Keratinocyte (primary cell): ENCODE measurements at regions not wholly inside any gene's neighbourhood (a gene's known extent, or its start where the extent isn't known, plus 50 kb on each side); places are given as distances from the start of the nearest gene placed in this dataset.

Experiments used
- DNase-seq: peaks from one replicate; pipeline ENCODE4 v3.0.0-alpha.2; 2011; ENCODE audit warnings: low read depth, missing footprints, low spot score
- FAIRE-seq: peaks from 2 replicates; lab custom pipeline; 2011; peaks lifted over from hg19 to GRCh38; lab: Jason Lieb, UNC
- H2AFZ ChIP-seq: 2 replicates; pipeline ENCODE4 v1.6.0; 2012; ENCODE audit warnings: low read length, control low read depth, inconsistent platforms; ENCODE audit not compliant: control insufficient read depth
- H3K27ac ChIP-seq: 2 replicates; pipeline ENCODE4 v1.5.1; 2011; ENCODE audit warnings: low read length; ENCODE audit not compliant: control insufficient read depth, insufficient read depth
- H3K27me3 ChIP-seq: 3 replicates; pipeline ENCODE4 v1.6.0; 2011; ENCODE audit warnings: low read length; ENCODE audit not compliant: control insufficient read depth, insufficient read depth; ENCODE audit errors: extremely low read depth
- H3K36me3 ChIP-seq, 2 experiments: 2 replicates in 1 of 2; 3 replicates in 1 of 2; pipeline ENCODE4 v1.5.1; 2011; ENCODE audit warnings: low read length in 2 of 2, mild to moderate bottlenecking in 1 of 2; ENCODE audit not compliant: control insufficient read depth in 2 of 2, insufficient read depth in 2 of 2; ENCODE audit errors: extremely low read depth in 1 of 2
- H3K4me1 ChIP-seq: 3 replicates; pipeline ENCODE4 v1.5.1; 2011; ENCODE audit warnings: low read length; ENCODE audit not compliant: control insufficient read depth, insufficient read depth; ENCODE audit errors: extremely low read depth
- H3K4me2 ChIP-seq: 3 replicates; pipeline ENCODE4 v1.6.0; 2011; ENCODE audit warnings: low read depth, low read length; ENCODE audit not compliant: control insufficient read depth, insufficient read depth; ENCODE audit errors: extremely low read depth
- H3K4me3 ChIP-seq, 3 experiments: fragments of 200-600 bp in 1 of 3; sonication (generic) in 1 of 3; 2 replicates in 2 of 3; 3 replicates in 1 of 3; pipeline ENCODE4 v1.5.1; 2011 to 2016; ENCODE audit warnings: low read length in 3 of 3, mild to moderate bottlenecking in 3 of 3, control low read depth in 2 of 3, inconsistent platforms in 1 of 3, low read depth in 1 of 3, mixed read lengths in 1 of 3, mixed run types in 1 of 3, moderate library complexity in 1 of 3; ENCODE audit not compliant: control insufficient read depth in 2 of 3, insufficient read depth in 2 of 3; ENCODE audit errors: extremely low read depth in 1 of 3
- H3K79me2 ChIP-seq: 2 replicates; pipeline ENCODE4 v1.6.0; 2012; ENCODE audit warnings: low read length; ENCODE audit not compliant: control insufficient read depth, insufficient read depth
- H3K9ac ChIP-seq: 3 replicates; pipeline ENCODE4 v1.6.0; 2011; ENCODE audit warnings: low read length; ENCODE audit not compliant: control insufficient read depth, insufficient read depth; ENCODE audit errors: extremely low read depth
- H3K9me1 ChIP-seq: 3 replicates; pipeline ENCODE4 v1.6.0; 2011; ENCODE audit warnings: low read length; ENCODE audit not compliant: control insufficient read depth, insufficient read depth; ENCODE audit errors: extremely low read depth
- H3K9me3 ChIP-seq: 2 replicates; pipeline ENCODE4 v1.5.1; 2012; ENCODE audit warnings: low read depth, low read length; ENCODE audit not compliant: control insufficient read depth
- H4K20me1 ChIP-seq: 3 replicates; pipeline ENCODE4 v1.6.0; 2011; ENCODE audit warnings: low read length; ENCODE audit not compliant: control insufficient read depth, insufficient read depth; ENCODE audit errors: extremely low read depth
- EZH2 ChIP-seq: IDR thresholded peaks from one replicate; pipeline ENCODE4 v1.6.1; 2012; ENCODE audit warnings: inconsistent platforms, mild to moderate bottlenecking, low read length, moderate library complexity
- dilution Hi-C: fragments of 300-500 bp; cut with MboI; formaldehyde crosslinking; loops from one replicate; pipeline ENCODE4 v1.7.0; 2020; ENCODE audit warnings: low sequenced_read_pairs; ENCODE audit not compliant: extremely low pct_ligation_motif_present
- TF ChIP-seq, protein P1 (sequence below), 3 experiments: IDR thresholded peaks in 1 of 3; conservative IDR thresholded peaks in 1 of 3; optimal IDR thresholded peaks in 1 of 3; 2 replicates in 2 of 3; 3 replicates in 1 of 3; pipeline versions ENCODE3 to v1.5.1; 2011; ENCODE audit warnings: low read length in 3 of 3, mild to moderate bottlenecking in 3 of 3, moderate library complexity in 2 of 3, control low read depth in 1 of 3, inconsistent platforms in 1 of 3; ENCODE audit not compliant: insufficient read depth in 2 of 3; ENCODE audit errors: extremely low read depth in 1 of 3

DNA sequence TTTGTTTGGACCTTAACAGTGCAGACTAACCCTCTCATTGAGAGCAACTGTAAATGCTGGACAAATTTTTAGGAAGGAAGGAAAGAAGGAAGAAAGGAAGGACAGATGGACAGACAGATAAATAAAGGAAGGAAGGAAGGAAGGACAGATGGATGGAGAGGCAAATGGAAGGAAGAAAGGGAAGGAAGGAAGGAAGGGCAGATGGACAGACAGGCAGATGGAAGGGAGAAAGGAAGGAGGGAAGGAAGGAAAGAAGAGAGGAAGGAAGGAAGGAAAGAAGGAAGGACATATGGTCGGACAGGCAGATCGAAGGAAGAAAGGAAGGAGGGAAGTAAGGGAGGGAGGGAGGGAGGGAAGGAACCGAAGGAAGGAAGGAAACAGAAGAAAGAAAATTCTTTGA is 388.5 kb upstream of the CDH4 start:
- Histone ChIP-seq H3K9me1 (no peaks in the 10 kb centered on the region), H3K4me1 (peaks cover 2% of the 10 kb centered on the region), H3K27me3 (peaks cover 11% of the 10 kb centered on the region), H3K79me2 (no peaks in the 10 kb centered on the region), H3K27ac (no peak overlapping the region), H4K20me1 (no peaks in the 10 kb centered on the region), H2AFZ (no peak overlapping the region), H3K4me3 (no peak overlapping the region), H3K9ac (no peak overlapping the region), H3K9me3 (no peaks in the 10 kb centered on the region), H3K4me2 (no peak overlapping the region), H3K36me3 (no peaks in the 10 kb centered on the region)
- FAIRE-seq: no peak
- no peak for DNase-seq
- dilution Hi-C loops: no loop called here
- TF ChIP-seq EZH2: no peak
- TF ChIP-seq, protein P1, sequence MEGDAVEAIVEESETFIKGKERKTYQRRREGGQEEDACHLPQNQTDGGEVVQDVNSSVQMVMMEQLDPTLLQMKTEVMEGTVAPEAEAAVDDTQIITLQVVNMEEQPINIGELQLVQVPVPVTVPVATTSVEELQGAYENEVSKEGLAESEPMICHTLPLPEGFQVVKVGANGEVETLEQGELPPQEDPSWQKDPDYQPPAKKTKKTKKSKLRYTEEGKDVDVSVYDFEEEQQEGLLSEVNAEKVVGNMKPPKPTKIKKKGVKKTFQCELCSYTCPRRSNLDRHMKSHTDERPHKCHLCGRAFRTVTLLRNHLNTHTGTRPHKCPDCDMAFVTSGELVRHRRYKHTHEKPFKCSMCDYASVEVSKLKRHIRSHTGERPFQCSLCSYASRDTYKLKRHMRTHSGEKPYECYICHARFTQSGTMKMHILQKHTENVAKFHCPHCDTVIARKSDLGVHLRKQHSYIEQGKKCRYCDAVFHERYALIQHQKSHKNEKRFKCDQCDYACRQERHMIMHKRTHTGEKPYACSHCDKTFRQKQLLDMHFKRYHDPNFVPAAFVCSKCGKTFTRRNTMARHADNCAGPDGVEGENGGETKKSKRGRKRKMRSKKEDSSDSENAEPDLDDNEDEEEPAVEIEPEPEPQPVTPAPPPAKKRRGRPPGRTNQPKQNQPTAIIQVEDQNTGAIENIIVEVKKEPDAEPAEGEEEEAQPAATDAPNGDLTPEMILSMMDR (optimal IDR thresholded peaks at IDR 0.05 in 1 of 3, IDR thresholded peaks at IDR 0.05 in 1 of 3, conservative IDR thresholded peaks at IDR 0.05 in 1 of 3; ENCODE audit: extremely low read depth in 1 of 3, insufficient read depth in 2 of 3, low read length in 3 of 3): no peak

DNA sequence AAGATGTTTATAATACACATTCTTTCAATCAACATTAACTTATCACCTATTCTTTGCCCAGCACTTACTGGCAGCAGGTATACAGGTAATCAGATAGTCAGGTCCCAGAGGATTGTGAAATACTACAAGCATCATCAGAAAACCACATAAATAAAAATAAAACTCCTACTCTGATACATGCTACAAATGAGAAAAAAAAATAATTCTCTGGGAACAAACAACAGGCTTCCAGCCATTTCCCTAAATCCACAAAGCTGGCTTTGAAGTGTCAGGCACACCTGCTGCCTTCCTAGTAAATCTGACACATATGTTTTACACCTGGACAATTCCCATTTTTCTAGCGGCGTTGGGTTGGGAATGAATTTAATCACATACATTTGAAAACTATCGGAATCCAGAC is 384.5 kb upstream of the CDH4 start:
- no peak for DNase-seq
- no peak overlapping the region for H3K4me3 ChIP-seq
- no peak for FAIRE-seq
- no peaks in the 10 kb centered on the region for H3K36me3 ChIP-seq
- no peak overlapping the region for H3K4me2 ChIP-seq
- H3K4me1 ChIP-seq: peaks cover 11% of the 10 kb centered on the region
- no peaks in the 10 kb centered on the region for H3K9me1 ChIP-seq
- no peaks in the 10 kb centered on the region for H4K20me1 ChIP-seq
- no peak for TF ChIP-seq EZH2
- TF ChIP-seq, protein P1 (optimal IDR thresholded peaks at IDR 0.05 in 1 of 3, IDR thresholded peaks at IDR 0.05 in 1 of 3, conservative IDR thresholded peaks at IDR 0.05 in 1 of 3; ENCODE audit: extremely low read depth in 1 of 3, insufficient read depth in 2 of 3, low read length in 3 of 3): no peak
- H3K9ac ChIP-seq: no peak overlapping the region
- dilution Hi-C loops: no loop called here
- H3K79me2 ChIP-seq: no peaks in the 10 kb centered on the region
- H3K27me3 ChIP-seq: peaks cover 25% of the 10 kb centered on the region
- H3K9me3 ChIP-seq: no peaks in the 10 kb centered on the region
- H2AFZ ChIP-seq: no peak overlapping the region
- H3K27ac ChIP-seq: no peak overlapping the region
